B cell (primary cell): ENCODE measurements at regions not wholly inside any gene's neighbourhood (a gene's known extent, or its start where the extent isn't known, plus 50 kb on each side); places are given as distances from the start of the nearest gene placed in this dataset.

Experiments
- ATAC-seq: fragments of 200-7000 bp; cut with Tn5 transposase; one replicate; pipeline ENCODE4 v1.10.0; 2021; ENCODE audit warnings: low read depth, mild to moderate bottlenecking, moderate number of reproducible peaks, moderate library complexity
- CTCF ChIA-PET: fragments of 350-600 bp; sonication (Branson Sonifier 250); formaldehyde crosslinking; loops from one replicate; lab custom pipeline; 2021; ENCODE audit warnings: antibody characterized with exemption, inconsistent platforms; lab: Charles Lee
- POLR2A ChIA-PET: fragments of 350-600 bp; sonication (Branson Sonifier 250); formaldehyde crosslinking; loops from one replicate; lab custom pipeline; 2021; ENCODE audit warnings: antibody characterized with exemption; lab: Charles Lee
- DNase-seq: peaks from one replicate; pipeline ENCODE4 v3.0.0; 2013
- H2AFZ ChIP-seq: 2 replicates; pipeline ENCODE4 v1.6.1; 2012; ENCODE audit warnings: mild to moderate bottlenecking, low read depth, low read length; ENCODE audit not compliant: insufficient read depth, poor library complexity, severe bottlenecking
- H3K27ac ChIP-seq, 2 donors: 1 replicate in 1 of 2; 2 replicates in 1 of 2; pipeline ENCODE4 v1.5.1; 2012 to 2013; ENCODE audit warnings: low read length in 2 of 2, mild to moderate bottlenecking in 2 of 2, moderate library complexity in 1 of 2
- H3K27me3 ChIP-seq, 4 experiments: fragments of 200-600 bp in 1 of 4; sonication (generic) in 1 of 4; replicated peaks in 1 of 4; 1 replicate in 2 of 4; 2 replicates in 2 of 4; pipeline versions ENCODE4 v1.6.1 to v1.7.0; 2013 to 2016; ENCODE audit warnings: low read length in 3 of 4, mild to moderate bottlenecking in 2 of 4, mixed read lengths in 1 of 4, moderate library complexity in 1 of 4; ENCODE audit not compliant: insufficient read depth in 4 of 4, control insufficient read depth in 3 of 4; ENCODE audit errors: control extremely low read depth in 1 of 4
- H3K36me3 ChIP-seq, 2 experiments: replicated peaks in 1 of 2; 1 replicate in 1 of 2; 2 replicates in 1 of 2; pipeline versions ENCODE4 v1.6.1 to v1.7.1; 2013; ENCODE audit warnings: low read length in 1 of 2; ENCODE audit not compliant: insufficient read depth in 2 of 2, control insufficient read depth in 1 of 2; ENCODE audit errors: control extremely low read depth in 1 of 2, extremely low read depth in 1 of 2
- H3K4me1 ChIP-seq, 2 donors: fragments of 200-600 bp in 1 of 2; sonication (generic) in 1 of 2; 1 replicate in 1 of 2; 2 replicates in 1 of 2; pipeline versions ENCODE4 v1.5.1 to v1.6.1; 2013 to 2017; ENCODE audit warnings: low read length in 2 of 2; ENCODE audit not compliant: control insufficient read depth in 2 of 2, insufficient read depth in 2 of 2
- H3K4me2 ChIP-seq: replicated peaks from 2 replicates; pipeline ENCODE3; 2012; ENCODE audit warnings: mild to moderate bottlenecking, low read depth, low read length; ENCODE audit not compliant: poor library complexity, severe bottlenecking
- H3K4me3 ChIP-seq, 5 experiments: fragments of 200-600 bp in 1 of 5; sonication (generic) in 1 of 5; 1 replicate in 3 of 5; 2 replicates in 2 of 5; pipeline versions ENCODE4 v1.5.1 to v1.7.0; 2011 to 2016; ENCODE audit warnings: low read length in 4 of 5, mild to moderate bottlenecking in 4 of 5, low read depth in 2 of 5, control low read depth in 1 of 5, moderate library complexity in 1 of 5; ENCODE audit not compliant: insufficient read depth in 1 of 5; ENCODE audit errors: control extremely low read depth in 1 of 5, extremely low read depth in 1 of 5
- H3K79me2 ChIP-seq: fragments of 200-600 bp; sonication (generic); one replicate; pipeline ENCODE4 v1.6.0; 2016; ENCODE audit warnings: low read length; ENCODE audit not compliant: control insufficient read depth, insufficient read depth
- H3K9ac ChIP-seq: fragments of 200-600 bp; sonication (generic); 2 replicates; pipeline ENCODE4 v1.6.1; 2017; ENCODE audit warnings: mild to moderate bottlenecking, low read length, moderate library complexity
- H3K9me3 ChIP-seq, 3 donors: one replicate each; pipeline versions ENCODE4 v1.6.1 to v1.7.1; 2013; ENCODE audit warnings: low read length in 2 of 3; ENCODE audit not compliant: control insufficient read depth in 2 of 3, insufficient read depth in 1 of 3; ENCODE audit errors: control extremely low read depth in 1 of 3
- H4K20me1 ChIP-seq: 2 replicates; pipeline ENCODE4 v1.6.0; 2012; ENCODE audit warnings: mild to moderate bottlenecking, low read length; ENCODE audit not compliant: insufficient read depth, control insufficient read depth, poor library complexity, severe bottlenecking
- H3K27ac Mint-ChIP-seq: one replicate; pipeline ENCODE4 v1.8.0; 2021; ENCODE audit warnings: mixed read lengths
- H3K27me3 Mint-ChIP-seq: one replicate; pipeline ENCODE4 v1.8.0; 2021; ENCODE audit warnings: mixed read lengths
- H3K4me1 Mint-ChIP-seq: one replicate; pipeline ENCODE4 v1.8.0; 2021; ENCODE audit warnings: mixed read lengths
- H3K4me3 Mint-ChIP-seq: one replicate; pipeline ENCODE4 v1.8.0; 2021; ENCODE audit warnings: mixed read lengths
- H3K9me3 Mint-ChIP-seq: one replicate; pipeline ENCODE4 v1.8.0; 2022; ENCODE audit warnings: mixed read lengths; ENCODE audit not compliant: insufficient read depth
- CTCF ChIP-seq: fragments of 200-600 bp; IDR thresholded peaks from one replicate; pipeline ENCODE4 v1.8.0; 2022; ENCODE audit warnings: antibody characterized with exemption, mild to moderate bottlenecking
- EZH2 ChIP-seq: IDR thresholded peaks from 2 replicates; pipeline ENCODE4 v1.6.1; 2012; ENCODE audit warnings: borderline replicate concordance, low read depth, mild to moderate bottlenecking, moderate library complexity, low read length; ENCODE audit not compliant: insufficient read depth, poor library complexity, severe bottlenecking
- WGBS: methylation state at CpG from one replicate; pipeline ENCODE4 v1.1.5; 2013; ENCODE audit warnings: missing lambda C conversion rate; ENCODE audit not compliant: insufficient coverage; 5-methylcytosine and 5-hydroxymethylcytosine counted together
- intact Hi-C: fragments of 100-400 bp; cut with micrococcal nuclease; formaldehyde crosslinking; loops from one replicate; pipeline ENCODE4 v1.10.0; 2022

GRCh38 chr12:74900232-74900631, 309.4 kb downstream of the KCNC2 start:
- ATAC-seq: no peak
- H3K4me1 Mint-ChIP-seq: no peaks in the 10 kb centered on the region
- Histone ChIP-seq H3K27me3 (no peaks in the 10 kb centered on the region), H3K4me1 (no peaks in the 10 kb centered on the region), H3K9ac (no peak overlapping the region), H4K20me1 (no peaks in the 10 kb centered on the region), H3K79me2 (no peaks in the 10 kb centered on the region), H2AFZ (no peak overlapping the region), H3K36me3 (no peaks in the 10 kb centered on the region), H3K4me3 (no peak overlapping the region), H3K4me2 (no peak overlapping the region), H3K9me3 (no peaks in the 10 kb centered on the region), H3K27ac (no peak overlapping the region)
- no peak overlapping the region for H3K27ac Mint-ChIP-seq
- ChIA-PET POLR2A (no interaction called here), CTCF (no interaction called here)
- intact Hi-C loops: no loop called here
- WGBS: 100% methylated on average over 2 of the region's 4 CpGs
- H3K4me3 Mint-ChIP-seq: no peak overlapping the region
- no peak for DNase-seq
- H3K27me3 Mint-ChIP-seq: no peaks in the 10 kb centered on the region
- no peak for TF ChIP-seq EZH2
- no peak for TF ChIP-seq CTCF
- H3K9me3 Mint-ChIP-seq: no peaks in the 10 kb centered on the region

GRCh38 chr12:74903522-74903921, 306.1 kb downstream of the KCNC2 start:
- H2AFZ ChIP-seq: no peak overlapping the region
- POLR2A ChIA-PET: no interaction called here
- intact Hi-C loops: no loop called here
- no peaks in the 10 kb centered on the region for H3K4me1 ChIP-seq
- H3K4me3 ChIP-seq: no peak overlapping the region
- H3K4me1 Mint-ChIP-seq: no peaks in the 10 kb centered on the region
- H3K27ac Mint-ChIP-seq: no peak overlapping the region
- H4K20me1 ChIP-seq: no peaks in the 10 kb centered on the region
- ATAC-seq: no peak
- CTCF ChIA-PET: no interaction called here
- no CpG with 5 or more reads among the region's 1 CpG for WGBS
- no peak overlapping the region for H3K9ac ChIP-seq
- no peaks in the 10 kb centered on the region for H3K9me3 ChIP-seq
- no peak overlapping the region for H3K27ac ChIP-seq
- no peaks in the 10 kb centered on the region for H3K36me3 ChIP-seq
- no peaks in the 10 kb centered on the region for H3K27me3 ChIP-seq
- no peak overlapping the region for H3K4me3 Mint-ChIP-seq
- TF ChIP-seq EZH2 (no peak), CTCF (no peak)
- no peaks in the 10 kb centered on the region for H3K27me3 Mint-ChIP-seq
- DNase-seq: no peak
- no peaks in the 10 kb centered on the region for H3K9me3 Mint-ChIP-seq
- no peak overlapping the region for H3K4me2 ChIP-seq
- H3K79me2 ChIP-seq: no peaks in the 10 kb centered on the region
